HG03460 (cell line): ENCODE measurements at regions not wholly inside any gene's neighbourhood (a gene's known extent, or its start where the extent isn't known, plus 50 kb on each side); places are given as distances from the start of the nearest gene placed in this dataset.
"Not testable (repeated sequence)": the region's sequence is repeated elsewhere in the genome, so short reads cannot be mapped to it uniquely, and the experiment has no call there.

Experiments used
- ATAC-seq: cut with Tn5 transposase; IDR thresholded peaks from one replicate; pipeline ENCODE4 v1.9.1; 2021; ENCODE audit not compliant: unreplicated experiment

DNA sequence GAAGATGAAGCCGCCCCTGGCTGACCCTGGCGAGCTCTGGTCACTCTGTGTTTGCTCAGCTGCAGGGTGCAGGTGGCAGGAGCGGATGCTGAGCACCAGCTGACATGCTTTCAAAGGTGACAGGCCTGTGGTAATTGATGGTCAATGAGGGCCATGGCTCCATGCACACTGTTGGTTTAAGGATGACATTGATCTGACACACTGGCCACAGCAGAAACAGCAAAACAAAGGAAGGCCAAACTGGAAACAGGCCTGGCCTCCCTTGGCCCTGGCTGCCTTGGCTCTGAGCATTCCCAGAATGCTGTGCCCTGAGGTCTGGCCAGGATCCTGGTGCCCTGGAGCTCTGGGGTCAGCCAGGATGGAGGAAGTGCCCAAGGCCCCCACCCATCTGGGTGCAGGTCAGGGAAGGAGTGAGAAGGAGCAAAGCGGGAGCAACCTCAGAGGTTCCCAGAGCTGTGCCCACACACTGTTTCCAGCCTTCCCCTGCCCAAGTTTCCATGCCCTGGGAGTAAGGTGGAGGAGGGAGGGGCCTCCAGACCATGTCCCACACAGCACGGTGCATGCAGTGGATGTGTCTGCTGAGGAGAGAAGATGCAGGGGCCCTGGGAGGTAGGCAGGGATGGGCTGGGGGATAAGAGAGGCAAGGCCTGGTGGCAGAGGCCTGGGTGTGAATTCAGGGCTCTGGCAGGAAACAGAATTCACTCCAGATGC is 302.2 kb downstream of the RPS24 start:
- ATAC-seq, result no peak

GRCh38 chr10:78336402-78336791 is 302.7 kb downstream of the RPS24 start:
- ATAC-seq, result no peak

DNA sequence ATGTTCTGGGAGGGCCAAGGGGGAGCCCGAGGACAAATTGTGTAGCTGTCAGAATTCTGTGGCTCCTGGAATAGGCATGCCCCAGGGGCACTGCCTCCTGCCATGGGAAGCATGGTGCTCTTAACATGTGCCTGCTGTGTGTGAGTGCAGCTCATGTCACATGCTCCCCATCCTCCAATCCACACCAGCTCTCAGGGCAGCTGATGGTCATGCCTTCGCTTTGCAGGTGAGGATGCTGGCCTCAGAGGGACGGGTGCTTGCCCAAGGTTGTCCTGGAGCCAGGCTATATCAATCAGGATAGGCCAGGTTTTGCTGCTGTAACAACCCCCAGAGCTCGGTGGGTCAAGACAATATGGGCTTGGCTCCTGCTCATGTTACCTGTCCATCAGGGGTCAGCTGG is 303.4 kb downstream of the RPS24 start:
- ATAC-seq, result no peak

GRCh38 chr10:78337646-78338391 is 304.2 kb downstream of the RPS24 start:
- ATAC-seq, result no peak

DNA sequence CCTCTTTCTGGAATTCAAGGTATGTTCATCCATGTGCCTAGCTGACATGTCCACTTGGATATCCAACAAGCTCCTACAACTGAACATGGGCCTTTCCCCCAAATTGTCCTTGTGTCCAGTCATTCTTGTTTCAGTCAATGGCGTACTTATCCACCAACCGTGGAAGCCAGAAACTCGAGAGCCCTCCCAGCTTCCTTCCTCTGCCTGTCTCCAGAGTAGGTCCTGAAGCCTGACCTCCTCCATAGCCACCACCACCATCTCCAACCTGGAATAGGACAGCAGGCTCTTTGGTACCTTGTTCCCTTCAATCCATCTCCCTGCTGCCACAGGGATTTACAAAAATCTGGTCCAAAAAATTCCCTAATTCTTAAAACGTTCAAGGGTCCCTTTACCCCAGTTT is 305.1 kb downstream of the RPS24 start:
- ATAC-seq, result no peak

DNA sequence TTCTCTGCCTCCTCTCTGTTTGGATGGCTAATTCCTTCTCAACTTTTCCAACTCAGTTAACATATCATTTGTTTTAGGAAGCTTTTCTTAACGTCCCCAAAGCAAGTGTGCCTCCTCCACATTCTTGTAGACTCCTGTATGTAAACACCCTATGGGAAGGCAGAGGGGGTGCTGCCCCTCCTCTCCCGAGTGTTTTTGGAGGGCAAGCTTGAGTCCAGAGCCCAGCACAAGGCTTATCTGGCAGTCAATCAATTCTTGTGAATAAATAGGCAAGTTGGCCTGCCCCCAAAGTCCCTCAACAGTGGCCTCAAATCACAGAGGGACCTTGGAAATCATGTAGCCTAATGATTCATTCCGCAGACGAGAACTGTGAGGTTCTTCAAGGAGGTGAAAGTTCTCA is 305.6 kb downstream of the RPS24 start:
- ATAC-seq, result no peak

GRCh38 chr10:78341953-78342614 is 308.4 kb downstream of the RPS24 start:
- ATAC-seq, result no peak

GRCh38 chr10:78342827-78343653 is 309.4 kb downstream of the RPS24 start:
- ATAC-seq, result no peak

GRCh38 chr10:78344257-78344656 is 310.6 kb downstream of the RPS24 start:
- not testable (repeated sequence) for ATAC-seq

DNA sequence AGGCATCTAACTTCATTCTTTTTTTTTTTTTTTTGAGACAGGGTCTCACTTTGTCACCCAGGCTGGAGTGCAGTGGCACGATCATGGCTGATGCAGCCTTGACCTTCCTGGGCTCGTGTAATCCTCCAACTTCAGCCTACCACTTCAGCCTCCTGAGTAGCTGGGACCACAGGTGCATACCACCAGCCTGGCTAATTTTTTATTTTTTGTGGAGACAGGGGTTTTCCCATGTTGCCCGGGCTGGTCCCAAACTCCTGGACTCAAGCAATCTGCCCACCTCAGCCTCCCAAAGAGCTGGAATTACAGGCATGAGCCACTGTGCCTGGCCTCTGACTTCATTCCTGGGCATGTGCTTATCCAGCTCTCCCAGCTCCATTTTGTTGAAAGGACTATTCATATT is 311.9 kb downstream of the RPS24 start:
- ATAC-seq, result not testable (repeated sequence)

GRCh38 chr10:78346721-78347120 is 313.1 kb downstream of the RPS24 start:
- no peak for ATAC-seq

- ATAC-seq, result no peak
Observed at GRCh38 chr10:78348411-78349164, 314.9 kb downstream of the RPS24 start.

DNA sequence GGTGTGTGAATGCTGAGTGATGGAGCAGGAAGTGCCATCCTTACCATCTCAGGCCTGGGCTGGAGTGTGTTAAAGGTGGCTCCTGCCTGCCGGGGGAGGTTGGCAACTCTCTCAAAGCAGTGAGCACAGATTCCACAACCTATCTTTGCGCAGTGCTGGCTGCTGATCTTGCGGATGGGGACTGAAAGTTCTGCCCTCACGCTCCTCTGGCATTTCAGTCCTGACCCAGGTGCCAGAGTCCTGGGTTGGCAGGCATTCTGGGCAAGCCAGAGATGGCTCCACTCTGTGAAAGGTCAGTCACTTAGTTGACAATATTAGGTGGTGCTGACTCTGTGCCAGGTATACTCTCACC is 315.5 kb downstream of the RPS24 start:
- no peak for ATAC-seq

GRCh38 chr10:78349911-78350663 is 316.4 kb downstream of the RPS24 start:
- no peak for ATAC-seq

- no peak for ATAC-seq
Observed at GRCh38 chr10:78351283-78351682, 317.6 kb downstream of the RPS24 start.

DNA sequence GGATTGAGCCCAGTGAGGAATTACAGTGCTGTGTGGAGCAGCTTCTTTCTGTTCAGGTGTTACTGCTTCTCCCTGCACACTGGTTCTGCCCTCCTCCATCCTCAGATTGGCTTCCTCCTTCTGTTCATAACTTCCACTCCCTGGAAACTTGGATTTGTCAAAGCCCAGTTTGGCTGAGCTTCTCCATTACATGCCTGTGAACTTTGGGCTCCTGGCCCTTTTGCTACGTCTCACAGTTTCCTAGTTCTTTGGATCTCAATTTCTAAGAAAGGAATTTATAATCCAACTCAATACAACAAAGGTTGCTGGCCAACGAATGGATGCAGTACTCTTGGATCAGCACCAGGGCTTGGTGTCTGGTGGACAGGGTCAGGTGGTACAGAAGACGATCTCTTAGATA is 318.1 kb downstream of the RPS24 start:
- ATAC-seq, result no peak

DNA sequence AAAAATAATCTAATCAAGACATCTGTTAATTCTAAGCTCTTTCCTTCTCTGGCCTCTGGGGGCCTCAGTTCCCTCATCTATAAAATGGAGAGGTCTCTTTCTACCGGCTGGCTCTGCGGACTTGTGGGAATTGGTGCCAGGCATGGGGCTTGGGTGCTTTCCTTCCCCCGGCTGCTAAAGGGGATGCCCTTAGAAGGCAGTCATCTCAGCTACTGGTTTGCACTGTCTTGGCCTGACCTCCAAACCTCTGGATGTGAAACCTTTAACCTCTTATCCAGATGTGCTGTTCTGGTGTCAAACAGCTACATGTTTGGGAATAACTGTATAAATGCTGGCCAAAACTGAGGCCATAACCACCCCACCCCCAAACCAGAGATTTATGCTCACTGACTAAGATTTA is 320.0 kb downstream of the RPS24 start:
- no peak for ATAC-seq

GRCh38 chr10:78354101-78354500 is 320.4 kb downstream of the RPS24 start:
- ATAC-seq, result no peak

GRCh38 chr10:78356291-78356900 is 322.7 kb downstream of the RPS24 start:
- no peak for ATAC-seq
